ENCODE measurements at regions not wholly inside any gene's neighbourhood (a gene's known extent, or its start where the extent isn't known, plus 50 kb on each side); places are given as distances from the start of the nearest gene placed in this dataset.

DNA sequence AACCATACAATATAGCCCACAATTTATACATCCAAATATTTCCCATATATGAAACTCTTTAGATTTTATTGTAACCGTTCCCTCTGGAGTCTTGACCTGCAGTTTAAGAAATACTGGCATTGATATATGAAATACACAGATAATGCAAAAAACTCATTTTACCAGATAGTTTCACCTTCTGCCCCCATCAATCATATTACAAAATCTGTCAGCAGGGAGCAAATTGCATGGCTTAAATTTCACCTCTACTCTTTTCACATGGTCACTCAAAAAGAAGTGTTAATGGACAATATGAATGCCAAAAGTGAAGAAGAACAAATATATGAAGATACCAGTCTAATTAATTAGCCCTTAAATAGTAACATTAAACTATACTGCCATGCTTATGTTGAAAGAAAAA, 57.0 kb upstream of the TMEM106B start:
- H3K4me1 ChIP-seq (ENCODE audit: control insufficient read depth, insufficient read depth, low read length), result no peaks in the 10 kb centered on the region
- H3K9ac ChIP-seq (ENCODE audit: low read length), result no peak overlapping the region
- H3K9me3 ChIP-seq (ENCODE audit: control insufficient read depth, insufficient read depth, low read depth, low read length), result no peaks in the 10 kb centered on the region
- no peaks in the 10 kb centered on the region for H3K36me3 ChIP-seq (ENCODE audit: control insufficient read depth, insufficient read depth, low read length)
- no peak overlapping the region for H3K27ac ChIP-seq (ENCODE audit: low read depth, low read length)
- H3K4me3 ChIP-seq (ENCODE audit: low read depth, low read length), result no peak overlapping the region
- H3K27me3 ChIP-seq (ENCODE audit: control insufficient read depth, insufficient read depth, low read length), result no peaks in the 10 kb centered on the region

DNA sequence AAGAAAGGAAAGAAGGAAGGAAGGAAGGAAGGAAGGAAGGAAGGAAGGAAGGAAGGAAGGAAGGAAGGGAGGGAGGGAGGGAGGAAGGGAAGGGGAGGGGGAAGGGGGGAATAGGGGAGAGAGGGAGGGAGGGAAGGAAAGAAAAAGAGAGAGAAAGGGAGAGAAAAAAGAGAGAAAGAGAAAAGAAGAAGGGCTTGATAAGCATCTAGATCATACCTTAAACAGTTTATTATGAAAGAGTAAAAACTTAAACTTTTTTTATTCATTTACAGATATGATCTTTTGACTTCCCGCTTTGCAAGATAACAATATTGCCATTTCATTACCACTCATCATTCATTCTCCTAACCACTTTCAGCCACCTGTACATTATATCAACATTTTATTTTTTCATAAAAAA, 53.6 kb upstream of the TMEM106B start:
- H3K9ac ChIP-seq (ENCODE audit: low read length), result no peak overlapping the region
- no peaks in the 10 kb centered on the region for H3K27me3 ChIP-seq (ENCODE audit: control insufficient read depth, insufficient read depth, low read length)
- H3K4me3 ChIP-seq (ENCODE audit: low read depth, low read length), result no peak overlapping the region
- no peaks in the 10 kb centered on the region for H3K4me1 ChIP-seq (ENCODE audit: control insufficient read depth, insufficient read depth, low read length)
- no peak overlapping the region for H3K27ac ChIP-seq (ENCODE audit: low read depth, low read length)
- H3K36me3 ChIP-seq (ENCODE audit: control insufficient read depth, insufficient read depth, low read length), result no peaks in the 10 kb centered on the region
- no peaks in the 10 kb centered on the region for H3K9me3 ChIP-seq (ENCODE audit: control insufficient read depth, insufficient read depth, low read depth, low read length)

DNA sequence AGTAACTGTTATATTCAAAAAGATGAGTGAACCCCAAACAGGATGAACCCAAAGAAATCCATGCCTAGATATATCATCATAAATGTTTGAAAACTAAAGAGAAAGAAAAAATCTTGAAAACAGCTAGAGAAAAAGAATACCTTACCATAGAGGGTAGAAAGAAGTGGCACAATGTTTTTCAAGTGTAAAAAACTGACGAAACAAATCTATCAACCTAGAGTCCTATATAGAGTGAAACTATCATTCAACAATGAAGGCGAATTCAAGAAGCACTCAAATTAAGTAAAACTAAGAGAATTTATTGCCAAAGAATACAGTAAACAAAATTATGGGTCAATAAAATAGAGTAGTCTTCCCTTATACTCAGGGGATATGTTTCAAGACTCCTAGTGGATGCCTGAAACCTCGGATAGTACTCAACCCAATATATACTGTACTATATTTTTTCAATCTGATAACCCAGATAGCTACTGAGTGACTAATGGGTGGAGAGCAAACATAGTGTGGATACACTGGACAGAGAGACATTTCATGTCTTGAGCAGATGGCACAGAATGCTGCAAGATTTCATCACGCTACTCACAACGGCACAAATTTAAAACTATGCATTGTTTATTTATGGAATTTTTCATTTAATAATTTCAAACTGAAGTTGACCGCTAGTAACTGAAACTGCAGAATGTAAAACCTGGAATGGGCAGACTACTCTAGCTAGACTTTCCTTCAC, 52.6 kb upstream of the TMEM106B start:
- Histone ChIP-seq H3K27ac (ENCODE audit: low read depth, low read length) (no peak overlapping the region), H3K27me3 (ENCODE audit: control insufficient read depth, insufficient read depth, low read length) (no peaks in the 10 kb centered on the region), H3K9ac (ENCODE audit: low read length) (no peak overlapping the region), H3K9me3 (ENCODE audit: control insufficient read depth, insufficient read depth, low read depth, low read length) (no peaks in the 10 kb centered on the region), H3K4me3 (ENCODE audit: low read depth, low read length) (no peak overlapping the region), H3K36me3 (ENCODE audit: control insufficient read depth, insufficient read depth, low read length) (no peaks in the 10 kb centered on the region), H3K4me1 (ENCODE audit: control insufficient read depth, insufficient read depth, low read length) (no peaks in the 10 kb centered on the region)

DNA sequence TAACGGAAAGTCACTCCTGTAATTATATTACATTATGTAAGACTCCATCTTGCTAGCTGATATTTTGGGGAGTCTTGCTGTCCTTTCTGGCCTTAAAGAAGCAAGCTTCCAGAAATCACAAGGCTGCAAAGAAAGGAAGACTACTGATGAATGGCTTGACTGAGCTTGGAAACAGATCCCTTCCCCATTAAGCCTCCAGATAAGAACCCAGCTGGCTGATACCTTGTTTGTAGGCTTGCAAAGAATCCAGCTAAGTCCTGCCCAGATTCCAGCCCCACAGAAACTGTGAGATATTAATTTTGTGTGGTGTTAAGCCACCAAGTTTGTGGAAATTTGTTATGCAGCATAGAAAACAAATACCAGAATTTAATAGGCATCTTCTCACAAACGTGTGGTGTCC, 49.9 kb upstream of the TMEM106B start:
- Histone ChIP-seq H3K36me3 (ENCODE audit: control insufficient read depth, insufficient read depth, low read length) (no peaks in the 10 kb centered on the region), H3K9ac (ENCODE audit: low read length) (no peak overlapping the region), H3K27ac (ENCODE audit: low read depth, low read length) (no peak overlapping the region), H3K4me1 (ENCODE audit: control insufficient read depth, insufficient read depth, low read length) (no peaks in the 10 kb centered on the region), H3K9me3 (ENCODE audit: control insufficient read depth, insufficient read depth, low read depth, low read length) (no peaks in the 10 kb centered on the region), H3K27me3 (ENCODE audit: control insufficient read depth, insufficient read depth, low read length) (no peaks in the 10 kb centered on the region), H3K4me3 (ENCODE audit: low read depth, low read length) (no peak overlapping the region)
